GM19193 (cell line): ENCODE measurements at regions not wholly inside any gene's neighbourhood (a gene's known extent, or its start where the extent isn't known, plus 50 kb on each side); places are given as distances from the start of the nearest gene placed in this dataset.

ENCODE experiments used
- POLR2A ChIP-seq: IDR thresholded peaks from 4 replicates; pipeline ENCODE4 v1.6.1; 2011; ENCODE audit not compliant: insufficient read depth, insufficient read length; ENCODE audit errors: extremely low read depth

DNA sequence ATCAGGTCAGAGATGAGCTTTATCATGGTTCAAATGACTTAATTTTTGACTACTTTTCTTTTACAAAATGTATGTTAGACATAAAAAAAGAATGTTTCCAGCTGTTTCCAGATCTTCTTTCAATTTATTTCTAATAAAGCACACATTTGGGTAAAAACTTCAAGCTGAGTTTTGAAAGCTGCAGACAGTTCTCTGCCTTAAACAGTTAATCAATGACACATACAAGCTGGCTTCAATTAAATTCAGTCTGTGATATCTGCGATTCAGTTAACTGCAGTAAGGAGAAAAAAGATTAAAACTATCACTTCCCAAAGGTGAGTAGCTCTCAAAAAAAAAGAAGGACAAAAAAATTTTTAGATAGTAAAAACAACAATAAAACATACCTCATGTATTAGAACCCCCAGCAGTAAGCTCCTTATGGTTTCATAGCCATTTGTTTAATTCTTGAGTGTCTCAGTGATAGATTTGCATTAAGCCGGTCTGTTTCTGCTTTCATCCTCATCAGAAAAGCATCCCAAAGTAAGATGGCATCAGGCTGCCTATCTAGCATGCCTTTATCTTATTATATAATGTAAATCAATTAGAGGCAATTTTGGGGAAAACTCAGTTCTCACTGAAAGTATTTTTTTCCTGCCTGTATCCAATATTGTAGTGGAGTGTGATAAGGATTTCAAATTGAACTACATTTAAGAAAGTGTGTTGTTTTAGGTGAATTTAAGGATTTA lies 81.8 kb upstream of the STARD13 start:
- TF ChIP-seq POLR2A: no peak

DNA sequence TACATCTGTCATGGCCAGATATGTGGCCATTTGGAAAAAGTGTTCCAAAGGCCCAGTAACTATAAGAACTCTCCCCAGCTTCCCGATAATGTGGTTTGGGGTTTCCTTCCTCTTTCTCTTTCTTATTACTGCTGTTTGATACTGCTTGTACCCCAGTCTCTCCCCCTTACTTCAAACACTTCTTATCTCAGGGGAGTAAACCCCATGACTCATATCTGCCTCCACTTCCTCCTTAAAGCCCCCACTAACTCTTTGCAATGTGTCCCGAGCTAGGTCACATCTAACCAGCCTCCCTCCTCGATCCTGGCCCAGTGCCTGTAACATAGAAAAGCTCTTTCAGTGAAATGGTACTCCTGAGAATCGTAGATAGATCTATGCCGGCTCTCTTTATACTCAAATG lies 82.4 kb upstream of the STARD13 start:
- TF ChIP-seq POLR2A: no peak

DNA sequence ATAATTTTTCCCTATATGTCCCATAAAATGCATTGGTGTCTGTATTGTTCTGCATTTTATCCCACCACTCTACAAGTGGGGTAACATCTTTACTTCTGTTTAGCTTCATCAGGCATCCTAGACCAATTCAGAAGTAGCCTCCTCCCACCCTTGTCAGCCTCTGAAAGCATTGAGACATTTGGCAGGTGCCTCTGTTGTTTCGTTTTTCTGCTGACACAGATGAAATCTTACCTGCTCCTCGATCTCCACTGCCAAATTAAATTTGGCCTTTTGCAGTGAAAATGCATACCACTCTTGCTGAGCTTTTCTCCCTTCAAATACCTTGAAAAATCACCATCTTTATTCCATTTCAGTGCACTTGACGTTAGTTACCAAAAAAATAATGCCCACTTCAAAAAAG lies 83.5 kb upstream of the STARD13 start:
- TF ChIP-seq POLR2A: no peak

DNA sequence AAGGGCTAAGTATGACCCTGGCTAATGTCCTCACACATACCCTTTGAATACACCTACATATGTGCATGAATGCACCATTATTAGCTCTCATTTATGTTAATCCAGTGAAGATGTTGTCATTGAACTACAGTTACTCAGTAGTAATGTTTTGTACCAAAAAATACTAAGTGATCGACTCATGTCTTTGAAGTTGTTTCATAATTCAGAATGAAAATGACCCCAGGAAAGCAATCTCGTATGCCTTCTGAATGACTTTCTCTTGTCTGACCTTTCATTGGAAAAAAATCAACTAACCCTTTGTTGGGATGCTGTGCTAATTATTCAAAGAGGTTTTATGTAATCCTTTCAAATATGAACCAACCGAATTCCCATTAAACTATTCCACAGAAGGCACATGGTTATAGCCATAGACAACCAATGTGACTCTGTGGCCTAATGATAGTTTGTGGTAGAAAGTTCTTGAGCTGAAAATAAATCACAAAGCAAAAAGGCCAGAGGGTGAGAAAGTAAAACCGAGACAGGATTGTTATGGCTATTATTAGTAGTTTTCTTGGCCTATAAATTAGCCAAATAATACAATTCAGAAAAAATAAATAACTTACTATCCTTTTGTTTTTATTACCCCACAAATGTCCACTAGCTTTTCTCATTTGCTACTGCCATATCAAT lies 86.8 kb upstream of the STARD13 start:
- TF ChIP-seq POLR2A: no peak

- TF ChIP-seq POLR2A: no peak
Measured at GRCh38 chr13:33373624-33374023, 88.1 kb upstream of the STARD13 start.

DNA sequence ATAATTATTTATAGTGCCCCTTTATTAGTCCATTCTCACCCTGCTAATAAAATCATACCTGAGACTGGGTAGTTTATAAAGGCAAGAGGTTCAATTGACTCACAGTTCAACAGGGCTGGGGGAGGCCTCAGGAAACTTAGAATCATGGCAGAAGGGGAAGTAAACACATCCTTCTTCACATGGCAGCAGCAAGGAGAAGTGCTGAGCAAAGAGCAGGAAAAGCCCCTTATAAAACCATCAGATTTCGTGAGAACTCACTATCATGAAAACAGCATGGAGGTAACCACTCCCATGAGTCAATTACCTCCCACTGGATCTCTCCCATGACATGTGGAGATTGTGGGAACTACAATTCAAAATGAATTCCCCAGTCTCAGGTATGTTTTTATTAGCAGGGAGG lies 89.9 kb upstream of the STARD13 start:
- no peak for TF ChIP-seq POLR2A

DNA sequence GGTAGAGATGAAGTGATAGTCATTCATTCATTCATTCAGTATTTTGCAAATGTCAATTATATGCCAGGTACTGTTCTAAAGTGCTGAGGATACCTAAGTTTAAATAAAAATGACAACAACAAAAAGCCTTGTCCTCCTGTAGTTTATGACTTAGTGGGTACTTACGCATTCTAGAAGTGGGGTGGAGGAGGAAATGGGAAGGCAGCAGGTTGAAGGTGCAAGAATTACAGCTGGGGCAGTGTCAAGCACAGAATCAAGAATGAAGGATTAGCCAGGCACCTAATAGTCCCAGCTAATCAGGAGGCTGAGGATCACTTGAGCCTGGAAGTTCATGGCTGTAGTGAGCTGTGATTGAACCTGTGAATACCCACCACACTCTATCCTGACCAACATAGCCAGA lies 90.7 kb upstream of the STARD13 start:
- TF ChIP-seq POLR2A: no peak

DNA sequence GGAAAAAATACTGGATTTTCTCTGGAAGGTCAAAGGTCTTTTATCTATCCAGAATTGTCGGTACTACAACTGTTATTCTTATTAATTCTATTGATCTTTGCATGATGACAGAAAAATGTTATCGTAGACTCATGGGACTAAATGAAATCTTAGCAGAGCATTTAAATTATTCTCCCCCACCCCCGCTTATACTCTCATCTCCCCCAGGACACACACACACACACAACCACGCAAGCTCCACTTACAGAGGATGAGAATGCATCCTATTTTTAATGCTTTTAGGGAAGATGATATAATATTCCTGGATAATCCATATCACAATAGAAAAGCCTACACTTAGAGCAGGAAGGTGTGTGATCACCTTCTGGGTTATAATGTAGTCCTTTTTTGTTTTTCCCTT lies 91.9 kb upstream of the STARD13 start:
- no peak for TF ChIP-seq POLR2A

DNA sequence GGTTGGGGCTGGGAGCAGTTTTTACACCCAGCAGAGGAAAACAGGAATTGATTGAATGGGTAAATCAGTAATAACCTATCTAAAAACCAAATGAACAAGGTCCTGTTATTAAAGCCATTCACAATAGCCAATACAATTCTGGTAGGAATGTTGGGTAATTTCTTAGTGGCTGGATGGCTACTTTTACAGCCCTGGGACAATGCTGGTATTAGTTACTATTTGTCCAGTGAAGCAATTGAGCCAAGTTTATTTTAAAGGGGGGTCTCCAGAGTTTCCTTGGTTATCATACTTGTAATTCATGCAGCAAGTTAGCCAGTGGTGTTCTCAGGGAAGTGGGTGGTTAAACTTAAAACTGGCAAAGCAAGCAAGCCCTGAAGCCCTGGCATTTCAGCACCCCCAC lies 92.3 kb upstream of the STARD13 start:
- TF ChIP-seq POLR2A: no peak

DNA sequence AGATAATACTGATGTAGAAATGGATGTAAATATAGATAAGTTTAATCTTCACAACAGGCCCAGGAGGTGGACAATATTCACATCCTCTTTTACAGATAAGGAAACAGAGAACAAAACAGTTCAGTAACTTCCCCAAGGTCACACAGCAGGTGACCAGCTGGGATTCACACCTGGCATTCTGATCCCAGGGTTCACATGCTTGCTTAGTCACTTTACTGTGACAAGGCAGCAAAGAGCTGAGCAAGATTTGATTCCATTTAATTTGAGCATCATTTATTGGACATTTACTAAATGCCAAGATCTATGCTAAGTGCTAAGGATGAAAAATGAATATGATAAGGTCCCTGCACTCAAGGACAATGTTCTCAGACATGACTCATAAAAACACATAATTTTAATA lies 94.1 kb upstream of the STARD13 start:
- no peak for TF ChIP-seq POLR2A

DNA sequence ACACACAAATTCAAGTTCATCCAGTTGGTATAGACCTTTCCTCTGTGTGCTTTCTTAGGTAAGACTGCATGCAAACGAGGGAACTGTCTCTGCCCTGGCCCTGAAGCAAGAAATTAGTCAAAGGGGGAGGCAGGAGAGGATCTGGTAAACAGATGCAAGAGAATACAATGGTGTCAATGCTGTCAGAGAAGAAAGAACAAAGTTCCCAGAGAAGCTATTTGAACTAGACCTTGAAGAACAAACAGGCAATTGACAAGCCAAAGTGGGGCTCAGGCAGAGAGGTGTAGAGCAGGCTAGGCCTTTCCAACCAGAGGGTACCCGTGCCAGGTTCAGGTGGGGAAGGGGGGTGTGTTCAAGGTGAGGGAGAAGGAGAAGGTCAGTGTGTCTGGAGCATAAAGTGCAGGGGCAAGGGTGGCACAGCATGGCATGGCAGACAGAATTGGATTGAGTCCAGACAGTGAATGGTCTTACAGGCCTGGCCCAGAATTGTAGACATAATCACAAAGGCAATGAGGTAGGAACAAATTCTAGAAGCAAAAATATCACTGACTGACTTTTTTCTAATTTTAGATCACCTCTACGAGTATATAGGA lies 95.0 kb upstream of the STARD13 start:
- TF ChIP-seq POLR2A: no peak

- TF ChIP-seq POLR2A: no peak
Measured at GRCh38 chr13:33381180-33381579, 95.6 kb upstream of the STARD13 start.

DNA sequence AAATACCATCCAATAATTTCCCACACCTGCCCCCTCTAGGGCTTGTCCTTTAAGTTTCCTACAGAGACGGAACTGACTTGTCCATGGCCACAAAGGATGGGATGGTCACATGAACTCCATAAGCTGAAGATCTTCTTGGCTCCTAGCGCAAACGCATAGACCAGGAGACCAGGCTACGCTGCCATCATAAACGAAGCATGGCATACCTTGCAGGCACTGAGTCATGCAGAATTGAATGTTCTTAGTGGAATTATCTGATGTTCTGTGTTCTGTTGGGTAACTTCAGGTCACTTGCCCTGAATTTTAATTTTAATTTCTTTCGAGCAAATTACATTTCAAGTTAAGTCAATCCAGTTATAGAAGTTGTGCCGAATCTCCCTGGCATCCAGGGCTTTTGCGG lies 96.4 kb upstream of the STARD13 start:
- TF ChIP-seq POLR2A: no peak

DNA sequence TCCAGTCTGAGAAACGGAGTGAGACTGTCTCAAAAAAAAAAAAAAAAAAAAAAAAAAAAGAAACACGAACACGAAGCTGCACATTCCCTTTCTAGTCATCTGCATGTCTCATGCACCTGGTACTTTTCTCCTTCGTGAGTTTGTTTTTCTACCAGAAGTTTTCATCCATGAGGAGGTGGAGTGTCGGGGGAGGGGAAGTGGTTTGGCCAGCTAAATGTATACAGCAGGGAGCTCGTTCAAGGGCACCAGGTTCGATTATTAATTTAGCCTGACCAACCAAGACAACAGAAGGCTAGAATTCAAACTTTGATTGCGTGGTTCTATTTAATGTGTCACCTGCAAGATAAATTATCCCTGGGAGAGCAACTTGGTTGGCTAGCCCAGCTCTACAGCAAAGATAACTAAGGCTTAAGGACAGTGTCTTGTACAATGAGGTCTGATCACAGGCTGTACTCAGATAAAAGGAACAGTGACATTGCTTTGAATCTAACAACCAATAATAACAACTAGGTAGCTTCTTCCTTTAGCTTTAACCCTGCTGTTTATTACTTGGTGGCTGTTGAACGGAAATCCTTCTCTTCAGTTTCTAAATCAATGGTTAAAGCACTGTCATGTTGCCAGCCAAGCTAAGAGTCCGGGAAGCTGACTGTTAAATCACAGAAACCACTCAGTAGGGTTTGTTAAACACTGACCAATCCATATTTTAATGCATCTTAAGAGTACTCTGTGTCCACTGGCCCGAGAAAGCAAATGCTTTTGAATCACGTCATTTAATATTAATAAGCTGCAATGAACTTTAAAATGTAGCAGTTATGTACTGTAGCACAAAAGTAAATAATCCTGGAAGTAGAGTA lies 98.4 kb upstream of the STARD13 start:
- no peak for TF ChIP-seq POLR2A

GRCh38 chr13:33388286-33388998 lies 102.9 kb upstream of the STARD13 start:
- no peak for TF ChIP-seq POLR2A
